ENCODE measurements at regions not wholly inside any gene's neighbourhood (a gene's known extent, or its start where the extent isn't known, plus 50 kb on each side); places are given as distances from the start of the nearest gene placed in this dataset.

GRCh38 chr17:74085434-74085833 is 118.0 kb upstream of the RPL38 start:
- H3K36me3 Mint-ChIP-seq, result peaks cover 4% of the 10 kb centered on the region; the same call in 1 of the 2 replicates
- DNase-seq (ENCODE audit: low spot score) (peak; percentile 52), ATAC-seq (peak; percentile 30; the same call in 1 of the 2 replicates)
- ChIA-PET CTCF (interaction anchor here (0.7 to 8.8 kb wide), 27 partner anchors 15 to 655 kb away, joined by 3 to 100 read pairs (median 4); no protein-coding TSS in a partner anchor), POLR2A (no interaction called here)
- TF ChIP-seq CTCF (IDR thresholded peaks at IDR 0.05) (peak; percentile 52), NR2C2 (CRISPR knock-in tag; IDR thresholded peaks at IDR 0.05) (no peak), SMAD4 (CRISPR knock-in tag; IDR thresholded peaks at IDR 0.05) (no peak), USF2 (CRISPR knock-in tag; IDR thresholded peaks at IDR 0.05) (no peak)
- H3K27me3 Mint-ChIP-seq (ENCODE audit: low read depth), result no peaks in the 10 kb centered on the region
- H3K4me3 Mint-ChIP-seq, result no peak overlapping the region
- H3K9me3 Mint-ChIP-seq, result peaks cover 19% of the 10 kb centered on the region
- H3K27ac Mint-ChIP-seq, result no peak overlapping the region
- H3K4me1 Mint-ChIP-seq, result no peaks in the 10 kb centered on the region

- ChIA-PET CTCF (interaction anchor here (0.8 to 8.8 kb wide), 6 partner anchors 22 to 283 kb away, joined by 3 to 100 read pairs (median 5); no protein-coding TSS in a partner anchor), POLR2A (no interaction called here)
- DNase-seq (ENCODE audit: low spot score) (no peak), ATAC-seq (no peak)
- Mint-ChIP-seq H3K4me1 (no peaks in the 10 kb centered on the region), H3K9me3 (peaks cover 33% of the 10 kb centered on the region), H3K4me3 (no peak overlapping the region), H3K36me3 (peaks cover 15% of the 10 kb centered on the region), H3K27me3 (ENCODE audit: low read depth) (no peaks in the 10 kb centered on the region), H3K27ac (no peak overlapping the region)
- TF ChIP-seq CREM (CRISPR knock-in tag; IDR thresholded peaks at IDR 0.05), result no peak
- no peak for TF ChIP-seq USF2 (CRISPR knock-in tag; IDR thresholded peaks at IDR 0.05)
- no peak for TF ChIP-seq ZNF317 (CRISPR knock-in tag; IDR thresholded peaks at IDR 0.05; ENCODE audit: borderline replicate concordance, low read depth)
- no peak for TF ChIP-seq ZNF396 (CRISPR knock-in tag; IDR thresholded peaks at IDR 0.05; ENCODE audit: borderline replicate concordance)
- TF ChIP-seq CREB1 (CRISPR knock-in tag; IDR thresholded peaks at IDR 0.05), result no peak
- no peak for TF ChIP-seq FOXJ3 (CRISPR knock-in tag; IDR thresholded peaks at IDR 0.05; ENCODE audit: borderline replicate concordance)
- TF ChIP-seq JUN (CRISPR knock-in tag; IDR thresholded peaks at IDR 0.05), result no peak
- TF ChIP-seq AR (CRISPR knock-in tag; IDR thresholded peaks at IDR 0.05), result no peak
- no peak for TF ChIP-seq ZNF425 (CRISPR knock-in tag; conservative IDR thresholded peaks at IDR 0.05)
- TF ChIP-seq NFATC4 (CRISPR knock-in tag; IDR thresholded peaks at IDR 0.05), result no peak
- TF ChIP-seq SMAD3 (CRISPR knock-in tag; IDR thresholded peaks at IDR 0.05; ENCODE audit: borderline replicate concordance), result no peak
- TF ChIP-seq AFF4 (CRISPR knock-in tag; IDR thresholded peaks at IDR 0.05; ENCODE audit: borderline replicate concordance), result no peak
- no peak for TF ChIP-seq ATF1 (CRISPR knock-in tag; IDR thresholded peaks at IDR 0.05)
Observed at GRCh38 chr17:74087002-74087585, 116.4 kb upstream of the RPL38 start.
